Upper lobe of left lung (tissue), 4 donors: ENCODE measurements at regions not wholly inside any gene's neighbourhood (a gene's known extent, or its start where the extent isn't known, plus 50 kb on each side); places are given as distances from the start of the nearest gene placed in this dataset.

Source experiments
- CTCF ChIP-seq, 6 experiments: fragments of 450-650 bp in 4 of 6; fragments of 200-600 bp in 2 of 6; sonication (generic) in 2 of 6; IDR thresholded peaks; one replicate each; pipeline ENCODE4 v1.5.1; 2016 to 2019; ENCODE audit warnings: antibody characterized with exemption in 6 of 6
- EP300 ChIP-seq, 4 donors: sonication (generic); formaldehyde crosslinking; IDR thresholded peaks; one replicate each; pipeline ENCODE4 v1.5.1; 2017; ENCODE audit warnings: antibody characterized with exemption in 4 of 4, control low read depth in 2 of 4
- POLR2A ChIP-seq, 4 donors: fragments of 450-650 bp; IDR thresholded peaks; one replicate each; pipeline ENCODE4 v1.5.1; 2016 to 2017; ENCODE audit warnings: antibody characterized with exemption in 4 of 4, mild to moderate bottlenecking in 2 of 4
- POLR2AphosphoS5 ChIP-seq, 2 donors: sonication (generic); formaldehyde crosslinking; IDR thresholded peaks; one replicate each; pipeline ENCODE4 v1.5.1; 2017; ENCODE audit warnings: antibody characterized with exemption in 2 of 2

- TF ChIP-seq POLR2A (IDR thresholded peaks at IDR 0.05) (no peak), CTCF (IDR thresholded peaks at IDR 0.05) (no peak), EP300 (IDR thresholded peaks at IDR 0.05) (no peak), POLR2AphosphoS5 (IDR thresholded peaks at IDR 0.05) (no peak)
Measured at GRCh38 chr1:203406446-203407045, 55.6 kb upstream of the FMOD start.
